CD4-positive, CD25-positive, alpha-beta regulatory T cell (primary cell): ENCODE measurements at regions not wholly inside any gene's neighbourhood (a gene's known extent, or its start where the extent isn't known, plus 50 kb on each side); places are given as distances from the start of the nearest gene placed in this dataset.
A peak's percentile ranks its signal among the peaks of the same experiment; 100 is the strongest.

Experiments
- ATAC-seq, 2 donors: fragments of 150-1000 bp; cut with Tn5 transposase; one replicate each; pipeline ENCODE4 v1.10.0; 2021; ENCODE audit warnings: low read depth in 2 of 2, moderate number of reproducible peaks in 2 of 2, moderate library complexity in 1 of 2
- DNase-seq, 3 donors: peaks; one replicate each; pipeline versions ENCODE4 v3.0.0 to v3.0.0-alpha.2; 2012 to 2022; ENCODE audit warnings: mixed read lengths in 1 of 3
- H3K27ac ChIP-seq: one replicate; pipeline ENCODE4 v1.7.0; 2013; ENCODE audit warnings: mild to moderate bottlenecking, low read length; ENCODE audit not compliant: insufficient read depth, poor library complexity, severe bottlenecking
- H3K27me3 ChIP-seq: one replicate; pipeline ENCODE4 v1.7.0; 2013; ENCODE audit warnings: low read length; ENCODE audit not compliant: control insufficient read depth, insufficient read depth
- H3K36me3 ChIP-seq: one replicate; pipeline ENCODE4 v1.7.0; 2013; ENCODE audit warnings: mild to moderate bottlenecking, low read length, moderate library complexity; ENCODE audit not compliant: control insufficient read depth, insufficient read depth
- H3K4me1 ChIP-seq: 2 replicates; pipeline ENCODE4 v1.7.0; 2013; ENCODE audit warnings: mild to moderate bottlenecking, low read length; ENCODE audit not compliant: insufficient read depth, control insufficient read depth, poor library complexity, severe bottlenecking
- H3K4me3 ChIP-seq: one replicate; pipeline ENCODE4 v1.7.0; 2013; ENCODE audit warnings: low read depth, mild to moderate bottlenecking, low read length, moderate library complexity
- H3K9me3 ChIP-seq, 2 experiments: 1 replicate in 1 of 2; 2 replicates in 1 of 2; pipeline ENCODE4 v1.7.0; 2013; ENCODE audit warnings: low read length in 2 of 2, mild to moderate bottlenecking in 1 of 2, moderate library complexity in 1 of 2; ENCODE audit not compliant: control insufficient read depth in 2 of 2
- H3K27ac Mint-ChIP-seq, 3 donors: one replicate each; pipeline ENCODE4 v1.8.0; 2020 to 2022; ENCODE audit warnings: mild to moderate bottlenecking in 3 of 3, mixed read lengths in 3 of 3, moderate library complexity in 2 of 3
- H3K27me3 Mint-ChIP-seq: one replicate; pipeline ENCODE4 v1.8.0; 2022; ENCODE audit warnings: mild to moderate bottlenecking, mixed read lengths
- H3K36me3 Mint-ChIP-seq: one replicate; pipeline ENCODE4 v1.8.0; 2020; ENCODE audit warnings: mixed read lengths
- H3K4me1 Mint-ChIP-seq, 4 donors: one replicate each; pipeline ENCODE4 v1.8.0; 2020 to 2022; ENCODE audit warnings: mixed read lengths in 4 of 4, mild to moderate bottlenecking in 1 of 4
- H3K4me3 Mint-ChIP-seq, 4 donors: one replicate each; pipeline ENCODE4 v1.8.0; 2020 to 2022; ENCODE audit warnings: mild to moderate bottlenecking in 4 of 4, mixed read lengths in 4 of 4, moderate library complexity in 3 of 4
- H3K9me3 Mint-ChIP-seq, 7 donors: one replicate each; pipeline ENCODE4 v1.8.0; 2020 to 2022; ENCODE audit warnings: mixed read lengths in 7 of 7, mild to moderate bottlenecking in 3 of 7, moderate library complexity in 2 of 7

DNA sequence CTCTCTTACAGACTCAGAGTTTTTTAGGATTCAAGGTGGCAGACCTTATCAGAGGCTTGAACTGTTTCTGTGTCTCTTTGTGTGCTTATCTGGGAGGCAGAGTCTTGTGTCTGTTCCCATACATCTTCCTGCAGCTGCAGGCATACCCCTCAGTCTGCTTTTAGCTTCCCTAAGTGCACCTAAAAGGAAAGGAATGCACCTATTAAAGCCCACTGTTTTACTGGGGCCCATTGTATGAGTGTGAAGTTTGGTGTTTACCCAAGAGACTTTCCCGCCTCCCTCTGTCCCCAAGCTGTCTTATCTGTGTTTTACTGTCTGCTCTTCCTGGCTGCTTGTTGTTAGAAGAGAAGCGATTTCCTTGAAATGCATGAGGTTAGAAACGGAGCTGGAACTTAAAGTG, 1757.3 kb upstream of the PIK3C3 start:
- Histone ChIP-seq H3K4me3 (no peak overlapping the region), H3K27ac (no peak overlapping the region), H3K27me3 (no peaks in the 10 kb centered on the region), H3K36me3 (no peaks in the 10 kb centered on the region), H3K9me3 (peaks cover 3 to 6% of the 10 kb centered on the region in 2 experiments), H3K4me1 (no peaks in the 10 kb centered on the region)
- Mint-ChIP-seq H3K27me3 (no peaks in the 10 kb centered on the region), H3K4me3 (no peak overlapping the region), H3K4me1 (no peaks in the 10 kb centered on the region), H3K36me3 (no peaks in the 10 kb centered on the region), H3K27ac (no peak overlapping the region), H3K9me3 (peaks cover 0 to 38% (median 7%) of the 10 kb centered on the region in 7 donors)
- no peak for ATAC-seq
- DNase-seq: no peak

DNA sequence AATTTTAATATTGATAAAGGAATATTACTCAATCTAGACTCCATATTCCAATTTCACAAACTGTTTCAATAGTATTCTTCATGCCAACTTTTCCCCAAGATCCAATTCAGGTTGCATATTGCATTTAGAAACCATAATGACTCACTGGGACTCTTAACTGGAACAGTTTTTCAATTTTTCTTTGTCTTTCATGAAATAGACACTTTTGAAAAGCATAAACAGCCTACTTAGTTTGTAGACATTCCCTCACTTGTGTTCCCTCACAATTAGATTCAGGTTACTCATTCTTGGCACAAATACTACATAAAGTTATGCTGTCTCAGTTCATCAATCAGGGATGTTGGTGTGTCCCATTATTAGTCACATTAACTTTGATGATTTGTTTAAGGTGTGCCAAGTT, 1768.4 kb upstream of the PIK3C3 start:
- no peak for ATAC-seq
- Mint-ChIP-seq H3K4me1 (no peaks in the 10 kb centered on the region), H3K4me3 (no peak overlapping the region), H3K27ac (no peak overlapping the region), H3K27me3 (no peaks in the 10 kb centered on the region), H3K36me3 (no peaks in the 10 kb centered on the region), H3K9me3 (peaks cover 0 to 13% (median 2%) of the 10 kb centered on the region in 7 donors)
- Histone ChIP-seq H3K27me3 (no peaks in the 10 kb centered on the region), H3K27ac (no peak overlapping the region), H3K9me3 (no peaks in the 10 kb centered on the region), H3K4me1 (no peaks in the 10 kb centered on the region), H3K36me3 (no peaks in the 10 kb centered on the region), H3K4me3 (no peak overlapping the region)
- DNase-seq: no peak

DNA sequence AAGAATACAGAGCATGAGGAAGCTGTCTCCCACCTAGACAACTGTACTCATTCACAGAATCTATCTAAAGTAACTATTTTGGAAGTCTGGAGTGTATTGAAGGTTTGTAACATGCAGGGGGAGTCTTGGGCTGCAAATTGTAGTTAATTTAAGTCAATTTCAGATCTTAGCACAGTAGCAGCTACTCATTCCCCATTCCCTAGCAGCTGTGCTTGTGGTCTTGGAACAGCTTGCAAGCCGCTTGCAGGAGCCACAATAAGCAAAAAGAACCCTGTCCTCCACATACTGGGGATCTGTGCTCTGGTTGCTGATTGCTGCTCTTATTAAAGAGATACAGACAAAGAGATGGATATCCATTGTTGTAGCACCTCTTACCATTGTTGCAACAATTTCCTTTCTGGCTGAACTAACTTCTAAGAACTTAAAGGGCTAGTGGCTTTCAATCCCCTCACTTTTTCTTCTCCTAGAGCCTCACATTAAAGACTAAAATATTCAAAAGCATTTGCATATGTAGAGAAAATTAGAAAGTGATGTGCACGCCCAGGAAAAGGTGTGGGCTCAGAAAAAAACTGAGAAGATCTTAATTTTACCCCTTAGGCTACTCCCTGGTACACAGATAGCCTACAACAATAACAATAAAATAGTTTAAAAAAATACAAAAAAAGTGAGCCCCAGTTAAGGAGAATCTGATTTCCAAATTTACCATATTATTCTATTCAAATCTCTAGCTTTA, 1775.1 kb upstream of the PIK3C3 start:
- Histone ChIP-seq H3K4me1 (no peaks in the 10 kb centered on the region), H3K9me3 (peaks cover 0 to 2% of the 10 kb centered on the region in 2 experiments), H3K36me3 (no peaks in the 10 kb centered on the region), H3K27me3 (no peaks in the 10 kb centered on the region), H3K27ac (no peak overlapping the region), H3K4me3 (no peak overlapping the region)
- H3K4me1 Mint-ChIP-seq: no peaks in the 10 kb centered on the region
- no peaks in the 10 kb centered on the region for H3K36me3 Mint-ChIP-seq
- peaks cover 0 to 19% (median 6%) of the 10 kb centered on the region in 7 donors for H3K9me3 Mint-ChIP-seq
- H3K27ac Mint-ChIP-seq: no peak overlapping the region
- DNase-seq: no peak
- no peak for ATAC-seq
- H3K4me3 Mint-ChIP-seq: peak overlapping the region in 1 of 4 donors; percentile 77
- H3K27me3 Mint-ChIP-seq: no peaks in the 10 kb centered on the region

DNA sequence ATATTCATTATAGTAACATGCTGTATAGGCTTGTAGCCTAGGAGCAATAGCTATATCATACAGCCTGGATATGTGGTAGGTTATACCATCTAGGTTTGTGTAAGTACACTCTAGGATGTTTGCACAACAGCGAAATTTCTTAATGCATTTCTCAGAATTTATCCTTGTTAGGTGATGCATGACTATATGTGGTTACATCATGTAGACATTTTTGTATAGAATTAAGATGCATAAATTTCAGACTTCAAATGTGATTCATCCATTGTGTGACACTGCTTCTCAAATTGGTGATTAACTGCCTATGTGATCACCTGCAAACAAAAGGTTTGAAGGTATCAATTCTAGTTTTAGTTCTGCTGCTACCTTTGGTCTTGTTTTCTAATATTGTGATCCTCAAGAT, 1787.0 kb upstream of the PIK3C3 start:
- H3K27me3 ChIP-seq: no peaks in the 10 kb centered on the region
- H3K36me3 Mint-ChIP-seq: no peaks in the 10 kb centered on the region
- peaks cover 3 to 27% (median 11%) of the 10 kb centered on the region in 7 donors for H3K9me3 Mint-ChIP-seq
- no peak overlapping the region for H3K4me3 Mint-ChIP-seq
- H3K27ac ChIP-seq: no peak overlapping the region
- H3K9me3 ChIP-seq: peaks cover 0 to 6% of the 10 kb centered on the region in 2 experiments
- H3K27ac Mint-ChIP-seq: no peak overlapping the region
- H3K4me1 ChIP-seq: no peaks in the 10 kb centered on the region
- no peaks in the 10 kb centered on the region for H3K4me1 Mint-ChIP-seq
- H3K4me3 ChIP-seq: no peak overlapping the region
- no peaks in the 10 kb centered on the region for H3K36me3 ChIP-seq
- DNase-seq: no peak
- H3K27me3 Mint-ChIP-seq: no peaks in the 10 kb centered on the region
- no peak for ATAC-seq

DNA sequence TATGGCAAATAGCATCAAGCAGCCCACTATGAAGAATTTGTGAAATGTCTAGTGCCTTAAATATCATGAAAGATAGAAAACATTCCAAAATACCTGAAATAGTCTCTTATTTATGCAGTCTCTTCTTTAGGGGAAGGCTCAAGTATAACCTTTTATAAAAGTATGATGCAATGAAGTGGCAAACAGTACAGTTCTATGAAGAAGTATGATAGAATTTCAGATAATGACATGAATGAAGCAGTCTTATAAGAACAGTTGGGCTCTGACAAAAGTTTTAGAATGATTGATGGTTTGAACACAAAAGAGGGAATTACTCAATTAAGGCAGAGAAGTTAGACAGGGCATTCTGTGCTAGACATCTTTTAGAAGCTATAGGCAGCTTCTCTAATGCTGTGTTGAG, 1791.8 kb upstream of the PIK3C3 start:
- H3K27me3 Mint-ChIP-seq: no peaks in the 10 kb centered on the region
- H3K27ac Mint-ChIP-seq: no peak overlapping the region
- Histone ChIP-seq H3K27ac (no peak overlapping the region), H3K27me3 (no peaks in the 10 kb centered on the region), H3K4me1 (no peaks in the 10 kb centered on the region), H3K9me3 (peaks cover 0 to 16% of the 10 kb centered on the region in 2 experiments), H3K36me3 (no peaks in the 10 kb centered on the region), H3K4me3 (no peak overlapping the region)
- ATAC-seq (no peak), DNase-seq (no peak)
- peaks cover 2 to 12% (median 7%) of the 10 kb centered on the region in 7 donors for H3K9me3 Mint-ChIP-seq
- H3K4me3 Mint-ChIP-seq: no peak overlapping the region
- H3K4me1 Mint-ChIP-seq: no peaks in the 10 kb centered on the region
- H3K36me3 Mint-ChIP-seq: no peaks in the 10 kb centered on the region

DNA sequence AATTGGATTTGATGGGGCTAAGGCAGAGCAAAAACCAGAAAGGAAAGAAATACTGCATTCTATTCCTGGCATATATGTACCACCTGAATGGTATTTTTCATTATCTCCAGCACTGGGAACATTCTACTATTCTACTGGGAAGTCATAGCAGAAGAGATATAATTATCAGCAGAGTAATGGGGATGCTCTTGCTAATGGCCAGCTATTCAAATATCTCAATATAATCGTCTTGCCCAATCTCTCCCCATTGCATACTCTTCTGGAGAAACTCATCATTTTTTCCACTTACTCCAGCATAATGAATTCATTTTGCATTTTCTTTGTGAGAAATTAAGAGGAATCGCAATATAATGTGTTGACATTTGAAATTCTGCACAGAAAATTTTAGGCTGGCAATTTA, 1794.7 kb upstream of the PIK3C3 start:
- Histone ChIP-seq H3K27ac (no peak overlapping the region), H3K4me3 (no peak overlapping the region), H3K4me1 (no peaks in the 10 kb centered on the region), H3K9me3 (peaks cover 0 to 18% of the 10 kb centered on the region in 2 experiments), H3K36me3 (no peaks in the 10 kb centered on the region), H3K27me3 (no peaks in the 10 kb centered on the region)
- Mint-ChIP-seq H3K9me3 (peaks cover 2 to 11% (median 7%) of the 10 kb centered on the region in 7 donors), H3K27ac (no peak overlapping the region), H3K36me3 (no peaks in the 10 kb centered on the region), H3K4me3 (no peak overlapping the region), H3K4me1 (no peaks in the 10 kb centered on the region), H3K27me3 (no peaks in the 10 kb centered on the region)
- ATAC-seq (no peak), DNase-seq (no peak)

DNA sequence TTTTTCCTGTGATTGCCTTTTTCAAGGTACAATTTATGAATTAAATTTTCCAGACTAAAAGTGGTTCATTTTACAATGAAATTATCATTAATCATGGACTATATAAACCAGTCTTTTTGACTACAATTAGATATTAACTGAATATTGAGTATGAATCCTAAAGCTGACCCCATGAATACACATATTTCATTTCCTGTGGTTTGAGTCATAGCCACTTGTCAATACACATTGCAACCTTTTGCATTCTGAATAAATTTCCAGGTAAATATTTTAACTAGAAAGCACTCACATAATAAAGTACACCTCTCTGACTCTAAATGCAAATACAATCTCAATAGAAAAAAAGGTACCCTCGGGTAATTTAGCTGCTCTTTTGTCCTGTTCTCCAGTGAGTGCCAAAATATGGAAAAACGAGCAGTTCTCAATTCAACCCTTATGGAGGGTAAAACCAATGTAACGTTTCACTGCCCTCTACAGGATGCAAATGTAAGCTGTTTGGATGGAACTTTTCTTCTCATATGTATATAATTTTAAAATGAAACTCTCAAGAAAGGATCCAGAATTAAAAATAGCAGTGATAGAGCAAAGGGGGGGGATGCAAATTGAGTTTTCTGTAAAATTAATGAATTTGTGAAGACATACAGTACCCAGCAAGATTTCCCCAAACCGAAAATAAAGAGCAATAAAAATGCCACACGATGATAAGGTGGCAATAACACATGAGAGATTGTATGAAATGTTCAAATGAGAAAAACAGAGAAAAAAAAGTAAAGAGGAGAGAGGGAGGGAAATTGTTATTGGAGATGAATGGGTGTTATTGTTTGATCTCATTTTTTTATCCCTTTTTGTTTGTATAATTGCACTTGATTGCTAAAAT, 1795.7 kb upstream of the PIK3C3 start:
- H3K27me3 ChIP-seq: no peaks in the 10 kb centered on the region
- no peak overlapping the region for H3K4me3 Mint-ChIP-seq
- H3K36me3 Mint-ChIP-seq: no peaks in the 10 kb centered on the region
- DNase-seq (no peak), ATAC-seq (no peak)
- H3K27me3 Mint-ChIP-seq: no peaks in the 10 kb centered on the region
- no peaks in the 10 kb centered on the region for H3K4me1 Mint-ChIP-seq
- peaks cover 2 to 13% (median 7%) of the 10 kb centered on the region in 7 donors for H3K9me3 Mint-ChIP-seq
- H3K27ac ChIP-seq: no peak overlapping the region
- H3K4me1 ChIP-seq: no peaks in the 10 kb centered on the region
- no peaks in the 10 kb centered on the region for H3K36me3 ChIP-seq
- H3K27ac Mint-ChIP-seq: no peak overlapping the region
- H3K4me3 ChIP-seq: no peak overlapping the region
- H3K9me3 ChIP-seq: peaks cover 0 to 18% of the 10 kb centered on the region in 2 experiments
